H1 (cell line): ENCODE measurements at regions not wholly inside any gene's neighbourhood (a gene's known extent, or its start where the extent isn't known, plus 50 kb on each side); places are given as distances from the start of the nearest gene placed in this dataset.

Experiments used
- CTCF ChIA-PET: fragments of 300-600 bp; sonication (Branson Sonifier 250); formaldehyde crosslinking; loops from one replicate; lab custom pipeline; 2021; ENCODE audit not compliant: partially characterized antibody; lab: Charles Lee
- POLR2A ChIA-PET: fragments of 300-600 bp; sonication (Branson Sonifier 250); formaldehyde crosslinking; loops from one replicate; lab custom pipeline; 2021; ENCODE audit warnings: inconsistent platforms; ENCODE audit not compliant: partially characterized antibody; lab: Charles Lee
- DNase-seq, 2 experiments: peaks; one replicate each; pipeline versions ENCODE4 v3.0.0 to v3.0.0-alpha.2; 2010 to 2022; ENCODE audit warnings: low spot score in 2 of 2, low read depth in 1 of 2, mixed read lengths in 1 of 2
- FAIRE-seq: peaks from 2 replicates; lab custom pipeline; 2011; peaks lifted over from hg19 to GRCh38; lab: Jason Lieb, UNC
- H2AFZ ChIP-seq: 2 replicates; pipeline ENCODE4 v1.8.1; 2012; ENCODE audit warnings: low read length, inconsistent platforms
- H2AK5ac ChIP-seq: 2 replicates; pipeline ENCODE4 v1.6.1; 2013; ENCODE audit warnings: low read depth, low read length
- H2BK120ac ChIP-seq: replicated peaks from 2 replicates; pipeline ENCODE3; 2013; ENCODE audit warnings: low read depth, low read length, inconsistent platforms
- H2BK12ac ChIP-seq: 2 replicates; pipeline ENCODE4 v1.6.1; 2013; ENCODE audit warnings: low read depth, low read length
- H2BK15ac ChIP-seq: 2 replicates; pipeline ENCODE4 v1.6.1; 2013; ENCODE audit warnings: low read length
- H2BK20ac ChIP-seq: 2 replicates; pipeline ENCODE4 v1.6.1; 2013; ENCODE audit warnings: low read length
- H2BK5ac ChIP-seq: 2 replicates; pipeline ENCODE4 v1.6.1; 2013; ENCODE audit warnings: low read depth, low read length
- H3K14ac ChIP-seq: 2 replicates; pipeline ENCODE4 v1.6.1; 2013; ENCODE audit warnings: inconsistent platforms; ENCODE audit not compliant: insufficient read length
- H3K18ac ChIP-seq: 2 replicates; pipeline ENCODE4 v1.6.1; 2013; ENCODE audit warnings: low read length; ENCODE audit errors: extremely low read depth
- H3K23ac ChIP-seq: 2 replicates; pipeline ENCODE4 v1.6.1; 2013; ENCODE audit warnings: inconsistent platforms; ENCODE audit not compliant: insufficient read length
- H3K23me2 ChIP-seq: 2 replicates; pipeline ENCODE4 v1.6.1; 2013; ENCODE audit warnings: low read depth, low read length
- H3K27ac ChIP-seq: 2 replicates; pipeline ENCODE4 v1.6.1; 2011; ENCODE audit warnings: low read depth, low read length, inconsistent platforms
- H3K27me3 ChIP-seq, 4 experiments: replicated peaks in 1 of 4; 1 replicate in 1 of 4; 2 replicates in 3 of 4; pipeline versions ENCODE4 v1.6.1 to v1.8.1; 2011 to 2013; ENCODE audit warnings: low read length in 3 of 4, mild to moderate bottlenecking in 3 of 4, inconsistent platforms in 2 of 4, mixed read lengths in 2 of 4, moderate library complexity in 1 of 4; ENCODE audit not compliant: control insufficient read depth in 3 of 4, insufficient read depth in 3 of 4; ENCODE audit errors: extremely low read depth in 1 of 4
- H3K36me3 ChIP-seq, 4 experiments: 2 replicates each; pipeline versions ENCODE4 v1.6.1 to v1.8.1; 2011 to 2013; ENCODE audit warnings: mild to moderate bottlenecking in 4 of 4, low read length in 3 of 4, moderate library complexity in 2 of 4, control low read depth in 1 of 4, inconsistent platforms in 1 of 4; ENCODE audit not compliant: insufficient read depth in 4 of 4, control insufficient read depth in 2 of 4
- H3K4ac ChIP-seq: replicated peaks from 2 replicates; pipeline ENCODE3; 2013; ENCODE audit warnings: low read length, low read depth, mixed read lengths, inconsistent platforms; ENCODE audit not compliant: insufficient read length
- H3K4me1 ChIP-seq, 4 experiments: replicated peaks in 1 of 4; 1 replicate in 1 of 4; 2 replicates in 3 of 4; pipeline versions ENCODE4 v1.6.1 to v1.8.1; 2011 to 2013; ENCODE audit warnings: low read length in 3 of 4, inconsistent platforms in 2 of 4, mixed read lengths in 1 of 4; ENCODE audit not compliant: insufficient read depth in 4 of 4, control insufficient read depth in 3 of 4
- H3K4me2 ChIP-seq, 2 experiments: 2 replicates each; pipeline versions ENCODE4 v1.6.1 to v1.8.1; 2011 to 2013; ENCODE audit warnings: low read depth in 2 of 2, low read length in 2 of 2, control low read depth in 1 of 2, inconsistent platforms in 1 of 2, mild to moderate bottlenecking in 1 of 2; ENCODE audit not compliant: insufficient read depth in 1 of 2
- H3K4me3 ChIP-seq, 4 experiments: fragments of 200-600, 300-600 bp in 1 of 4; sonication (generic), shearing (Covaris generic), sonication (Bioruptor Twin) in 1 of 4; 2 replicates each; pipeline versions ENCODE4 v1.5.1 to v1.8.1; 2011 to 2016; ENCODE audit warnings: low read length in 4 of 4, low read depth in 3 of 4, control low read depth in 2 of 4, inconsistent platforms in 2 of 4, mild to moderate bottlenecking in 2 of 4, mixed read lengths in 1 of 4, moderate library complexity in 1 of 4; ENCODE audit not compliant: insufficient read depth in 2 of 4; ENCODE audit errors: extremely low read depth in 1 of 4
- H3K56ac ChIP-seq: replicated peaks from 2 replicates; pipeline ENCODE3; 2013; ENCODE audit warnings: low read depth, mild to moderate bottlenecking, mixed read lengths, low read length, inconsistent platforms; ENCODE audit not compliant: insufficient read length
- H3K79me1 ChIP-seq: 2 replicates; pipeline ENCODE4 v1.6.1; 2013; ENCODE audit warnings: low read depth, low read length, control low read depth
- H3K79me2 ChIP-seq, 2 experiments: 2 replicates each; pipeline versions ENCODE4 v1.6.1 to v1.8.1; 2012 to 2013; ENCODE audit warnings: low read length in 2 of 2, mild to moderate bottlenecking in 2 of 2, inconsistent platforms in 1 of 2; ENCODE audit not compliant: insufficient read depth in 2 of 2, control insufficient read depth in 1 of 2
- H3K9ac ChIP-seq, 4 experiments: replicated peaks in 1 of 4; 1 replicate in 1 of 4; 2 replicates in 3 of 4; pipeline versions ENCODE4 v1.6.1 to v1.8.1; 2011 to 2013; ENCODE audit warnings: low read depth in 3 of 4, low read length in 3 of 4, control low read depth in 2 of 4, mild to moderate bottlenecking in 2 of 4, moderate library complexity in 2 of 4, inconsistent platforms in 1 of 4; ENCODE audit errors: extremely low read depth in 1 of 4
- H3K9me3 ChIP-seq, 2 experiments: 2 replicates each; pipeline versions ENCODE4 v1.6.1 to v1.8.1; 2012 to 2013; ENCODE audit warnings: mild to moderate bottlenecking in 2 of 2, moderate library complexity in 2 of 2, control low read depth in 1 of 2, inconsistent platforms in 1 of 2, low read depth in 1 of 2, low read length in 1 of 2, mixed read lengths in 1 of 2; ENCODE audit not compliant: insufficient read depth in 2 of 2
- H4K20me1 ChIP-seq, 2 experiments: replicated peaks in 1 of 2; 2 replicates each; pipeline versions ENCODE3 to v1.8.1; 2011 to 2013; ENCODE audit warnings: inconsistent platforms in 2 of 2, low read length in 2 of 2, mild to moderate bottlenecking in 1 of 2; ENCODE audit not compliant: insufficient read depth in 2 of 2, control insufficient read depth in 1 of 2
- H4K5ac ChIP-seq: 2 replicates; pipeline ENCODE4 v1.6.1; 2013; ENCODE audit warnings: low read length, low read depth, mixed read lengths, inconsistent platforms; ENCODE audit not compliant: insufficient read length
- H4K8ac ChIP-seq: 2 replicates; pipeline ENCODE4 v1.8.0; 2013; ENCODE audit warnings: mild to moderate bottlenecking, moderate library complexity, low read length, inconsistent platforms; ENCODE audit not compliant: insufficient read depth; ENCODE audit errors: extremely low read depth
- H4K91ac ChIP-seq: replicated peaks from 2 replicates; pipeline ENCODE3; 2013; ENCODE audit warnings: low read length, mixed read lengths, inconsistent platforms; ENCODE audit not compliant: insufficient read length
- JUN ChIP-seq: IDR thresholded peaks from 2 replicates; pipeline ENCODE4 v1.6.1; 2011; ENCODE audit warnings: low read depth, mild to moderate bottlenecking, improper control_type of control experiment, low read length
- JUND ChIP-seq: IDR thresholded peaks from 2 replicates; pipeline ENCODE4 v1.6.1; 2011; ENCODE audit warnings: mild to moderate bottlenecking, improper control_type of control experiment, low read length
- ZNF274 ChIP-seq: IDR thresholded peaks from 2 replicates; pipeline ENCODE4 v1.7.0; 2012; ENCODE audit warnings: low read length, borderline replicate concordance; ENCODE audit errors: extremely low read depth

GRCh38 chr3:146747051-146747450 is 141.9 kb upstream of the PLSCR5 start:
- no peak overlapping the region for H3K4me2 ChIP-seq
- H3K4ac ChIP-seq = no peak overlapping the region
- H4K8ac ChIP-seq = no peak overlapping the region
- no peak overlapping the region for H2BK120ac ChIP-seq
- ChIA-PET POLR2A (no interaction called here), CTCF (interaction anchor here (0.9 to 1.6 kb wide), 5 partner anchors 8 to 632 kb away, joined by 3 to 4 read pairs (median 3); no protein-coding TSS in a partner anchor)
- no peak overlapping the region for H2BK5ac ChIP-seq
- TF ChIP-seq JUN = no peak
- no peak for TF ChIP-seq ZNF274
- no peak for TF ChIP-seq JUND
- H3K23me2 ChIP-seq = no peaks in the 10 kb centered on the region
- H2BK12ac ChIP-seq = no peak overlapping the region
- no peak overlapping the region for H3K27ac ChIP-seq
- H3K56ac ChIP-seq = no peak overlapping the region
- no peak overlapping the region for H2AFZ ChIP-seq
- H3K23ac ChIP-seq = no peak overlapping the region
- no peak overlapping the region for H2BK20ac ChIP-seq
- no peak overlapping the region for H2AK5ac ChIP-seq
- no peaks in the 10 kb centered on the region for H3K79me1 ChIP-seq
- FAIRE-seq (no peak), DNase-seq (no peak)
- H3K14ac ChIP-seq = no peak overlapping the region
- H3K27me3 ChIP-seq = no peaks in the 10 kb centered on the region
- no peaks in the 10 kb centered on the region for H3K36me3 ChIP-seq
- no peak overlapping the region for H4K91ac ChIP-seq
- H3K18ac ChIP-seq = no peak overlapping the region
- no peak overlapping the region for H2BK15ac ChIP-seq
- no peaks in the 10 kb centered on the region for H3K79me2 ChIP-seq
- H4K5ac ChIP-seq = no peak overlapping the region
- no peak overlapping the region for H3K4me3 ChIP-seq
- peaks cover 0 to 2% (median 0%) of the 10 kb centered on the region in 4 experiments; a peak in 1 of 7 replicates for H3K4me1 ChIP-seq
- H3K9ac ChIP-seq = no peak overlapping the region
- no peaks in the 10 kb centered on the region for H3K9me3 ChIP-seq
- no peaks in the 10 kb centered on the region for H4K20me1 ChIP-seq
